ENCODE measurements at regions not wholly inside any gene's neighbourhood (a gene's known extent, or its start where the extent isn't known, plus 50 kb on each side); places are given as distances from the start of the nearest gene placed in this dataset.

DNA sequence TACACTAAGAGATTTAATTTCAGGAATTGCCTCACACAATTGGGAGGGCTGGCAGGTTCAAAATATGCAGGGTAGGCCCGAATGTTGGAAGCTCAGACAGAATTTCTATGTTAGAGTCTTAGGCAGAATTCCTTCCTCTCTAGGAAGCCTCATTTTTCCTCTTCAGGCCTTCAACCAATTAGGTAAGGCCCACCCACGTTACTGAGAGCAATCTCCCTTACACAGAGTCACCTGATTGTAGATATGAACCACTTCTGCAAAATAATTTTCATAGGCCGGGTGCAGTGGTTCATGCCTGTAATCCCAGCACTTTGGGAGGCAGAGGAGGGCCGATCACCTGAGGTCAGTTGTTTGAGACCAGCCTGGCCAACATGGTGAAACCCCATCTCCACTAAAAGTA lies 50.2 kb upstream of the HIVEP1 start:
- DNase-seq: no peak
- intact Hi-C loops (cut with DNase I): no loop called here

DNA sequence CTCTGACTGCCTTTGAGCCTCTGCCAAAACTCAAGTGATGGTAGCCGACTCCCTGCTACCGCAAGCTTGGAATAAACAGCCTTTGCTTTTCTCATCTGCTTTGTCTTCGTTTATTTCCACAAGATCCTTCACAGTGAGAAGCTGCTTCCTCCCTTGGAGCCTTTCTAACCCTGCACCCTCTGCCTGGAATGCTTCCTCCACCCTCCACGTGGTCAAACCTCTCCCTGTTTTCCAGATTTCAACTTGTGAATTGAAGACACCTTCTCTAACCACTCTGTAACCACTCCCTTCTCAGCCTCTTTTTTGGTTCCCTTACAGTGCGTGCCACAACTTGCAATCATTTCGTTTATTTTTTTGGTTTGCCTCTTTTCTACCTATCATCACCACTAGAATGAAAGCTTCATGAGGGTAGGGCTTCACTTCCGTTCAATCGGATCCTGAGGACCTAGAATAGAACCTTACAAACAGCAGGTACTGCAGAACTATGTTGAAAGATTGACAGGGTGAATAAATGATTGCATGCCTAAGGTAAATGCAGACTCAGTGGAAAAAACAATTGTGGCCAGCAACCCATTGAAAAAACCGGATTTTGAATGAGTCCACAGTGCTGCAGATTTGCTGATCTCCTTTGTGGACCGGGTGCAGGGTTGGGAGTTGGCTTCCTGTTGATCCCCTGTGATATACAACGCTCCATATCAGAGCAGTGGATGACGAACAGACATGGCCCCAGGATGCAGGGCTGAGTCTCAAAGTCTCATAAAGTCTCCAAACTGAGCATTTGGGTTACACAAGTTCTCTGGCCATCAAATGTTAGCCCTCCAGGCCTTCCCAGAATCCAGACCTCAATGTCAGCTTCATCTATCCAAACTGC lies 51.0 kb upstream of the HIVEP1 start:
- Histone ChIP-seq H3K9me3 (no peaks in the 10 kb centered on the region), H3K27me3 (no peaks in the 10 kb centered on the region), H3K4me3 (no peak overlapping the region), H3K4me1 (no peaks in the 10 kb centered on the region), H3K36me3 (no peaks in the 10 kb centered on the region), H3K27ac (no peak overlapping the region), H3K9ac (ENCODE audit: low read depth in 2 of 2, low read length in 2 of 2) (no peak overlapping the region)
- intact Hi-C loops (cut with DNase I): no loop called here
- DNase-seq: no peak
- no peak for TF ChIP-seq CTCF (IDR thresholded peaks at IDR 0.05)

More for the DNA sequence above, 50.2 kb upstream of the HIVEP1 start:
- Histone ChIP-seq H3K9me3 (no peaks in the 10 kb centered on the region), H3K27me3 (no peaks in the 10 kb centered on the region), H3K4me1 (no peaks in the 10 kb centered on the region), H3K36me3 (no peaks in the 10 kb centered on the region), H3K27ac (no peak overlapping the region), H3K4me3 (no peak overlapping the region), H3K9ac (ENCODE audit: low read depth in 2 of 2, low read length in 2 of 2) (no peak overlapping the region)
- TF ChIP-seq CTCF (IDR thresholded peaks at IDR 0.05): no peak

DNA sequence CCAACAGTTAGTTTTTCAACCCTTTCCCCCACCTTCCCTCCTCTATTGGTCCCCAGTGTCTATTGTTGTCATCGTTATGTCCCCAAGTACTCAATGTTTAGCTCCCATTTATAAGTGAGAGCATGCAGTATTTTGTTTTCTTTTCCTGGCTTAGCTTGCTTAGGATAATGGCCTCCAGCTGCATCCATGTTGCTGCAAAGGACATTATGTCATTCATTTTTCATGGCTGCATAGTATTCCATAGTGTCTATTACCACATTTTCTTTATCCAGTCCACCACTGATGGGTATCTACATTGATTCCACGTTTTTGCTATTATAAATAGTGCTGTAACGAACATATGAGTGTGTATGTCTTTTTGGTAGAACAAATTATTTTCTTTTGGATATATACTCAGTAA lies 55.3 kb upstream of the HIVEP1 start:
- H3K9me3 ChIP-seq: no peaks in the 10 kb centered on the region
- intact Hi-C loops (cut with DNase I): no loop called here
- no peak for TF ChIP-seq CTCF (IDR thresholded peaks at IDR 0.05)
- no peak overlapping the region for H3K27ac ChIP-seq
- H3K36me3 ChIP-seq: no peaks in the 10 kb centered on the region
- H3K4me3 ChIP-seq: no peak overlapping the region
- H3K9ac ChIP-seq (ENCODE audit: low read depth in 2 of 2, low read length in 2 of 2): no peak overlapping the region
- no peak for DNase-seq
- H3K4me1 ChIP-seq: no peaks in the 10 kb centered on the region
- no peaks in the 10 kb centered on the region for H3K27me3 ChIP-seq

DNA sequence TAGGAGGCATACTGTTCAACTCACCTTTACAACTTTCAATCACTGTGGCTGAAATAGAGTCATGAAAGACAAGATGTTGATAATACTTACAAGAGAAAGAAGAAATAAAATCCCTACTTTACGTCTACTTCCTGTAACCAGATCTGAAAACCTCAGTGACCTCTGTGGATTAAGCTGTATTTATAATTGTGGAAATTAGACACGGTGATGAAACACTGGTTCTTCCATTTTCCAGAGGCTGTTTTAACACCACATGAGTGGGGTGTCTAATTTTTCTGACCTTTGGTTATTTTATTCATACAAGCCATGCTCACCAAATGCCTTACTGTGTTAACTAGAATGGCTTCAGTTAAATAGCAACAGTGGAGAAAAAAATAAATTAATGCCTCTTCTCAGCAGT lies 58.5 kb upstream of the HIVEP1 start:
- no peak for TF ChIP-seq CTCF (IDR thresholded peaks at IDR 0.05)
- Histone ChIP-seq H3K4me1 (no peaks in the 10 kb centered on the region), H3K9ac (ENCODE audit: low read depth in 2 of 2, low read length in 2 of 2) (no peak overlapping the region), H3K27ac (no peak overlapping the region), H3K36me3 (no peaks in the 10 kb centered on the region), H3K4me3 (no peak overlapping the region), H3K27me3 (no peaks in the 10 kb centered on the region), H3K9me3 (no peaks in the 10 kb centered on the region)
- intact Hi-C loops (cut with DNase I): no loop called here
- DNase-seq: no peak

DNA sequence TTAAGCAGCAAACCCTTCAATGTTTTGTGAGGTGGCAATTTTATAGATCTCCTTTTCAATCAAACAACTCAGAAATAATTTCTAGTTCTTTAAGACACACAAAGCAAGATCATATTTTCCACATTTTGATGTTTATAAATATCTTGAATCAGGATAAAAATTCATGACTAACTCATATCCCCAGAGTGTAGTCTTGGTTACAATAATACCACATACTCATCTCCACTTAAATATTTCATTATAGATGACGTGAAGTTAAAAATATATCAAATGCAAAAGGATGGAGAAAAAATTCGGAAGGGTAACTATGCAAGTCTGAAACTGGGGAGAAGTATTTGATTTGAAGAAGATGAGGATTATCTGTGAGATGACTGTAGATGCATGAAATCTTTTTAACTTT lies 59.8 kb upstream of the HIVEP1 start:
- no peaks in the 10 kb centered on the region for H3K36me3 ChIP-seq
- no peak overlapping the region for H3K4me3 ChIP-seq
- H3K27me3 ChIP-seq: no peaks in the 10 kb centered on the region
- no peaks in the 10 kb centered on the region for H3K4me1 ChIP-seq
- no peak overlapping the region for H3K9ac ChIP-seq (ENCODE audit: low read depth in 2 of 2, low read length in 2 of 2)
- TF ChIP-seq CTCF (IDR thresholded peaks at IDR 0.05): no peak
- no peak for DNase-seq
- intact Hi-C loops (cut with DNase I): no loop called here
- no peak overlapping the region for H3K27ac ChIP-seq
- H3K9me3 ChIP-seq: no peaks in the 10 kb centered on the region
